Psoas muscle (tissue), 7 donors: ENCODE measurements at regions not wholly inside any gene's neighbourhood (a gene's known extent, or its start where the extent isn't known, plus 50 kb on each side); places are given as distances from the start of the nearest gene placed in this dataset.

ENCODE experiments used
- ATAC-seq, 4 donors: fragments of 200-7000 bp; cut with Tn5 transposase; one replicate each; pipeline ENCODE4 v1.9.1; 2020; ENCODE audit warnings: moderate library complexity in 3 of 4, mild to moderate bottlenecking in 2 of 4
- DNase-seq, 2 donors: peaks; one replicate each; pipeline ENCODE4 v3.0.0-alpha.2; 2020
- H3K27ac ChIP-seq: fragments of 200-600 bp; one replicate; pipeline ENCODE4 v1.8.0; 2022
- H3K27me3 ChIP-seq, 3 donors: fragments of 200-600 bp in 1 of 3; one replicate each; pipeline versions ENCODE4 v1.6.1 to v1.8.0; 2013 to 2022; ENCODE audit warnings: low read length in 2 of 3, mild to moderate bottlenecking in 2 of 3, moderate library complexity in 1 of 3; ENCODE audit not compliant: insufficient read depth in 3 of 3
- H3K36me3 ChIP-seq, 2 donors: fragments of 200-600 bp in 1 of 2; one replicate each; pipeline versions ENCODE4 v1.6.1 to v1.8.0; 2013 to 2022; ENCODE audit warnings: low read depth in 1 of 2, mild to moderate bottlenecking in 1 of 2, moderate library complexity in 1 of 2; ENCODE audit not compliant: insufficient read depth in 1 of 2
- H3K4me1 ChIP-seq: fragments of 200-600 bp; one replicate; pipeline ENCODE4 v1.8.0; 2022
- H3K4me3 ChIP-seq: fragments of 200-600 bp; one replicate; pipeline ENCODE4 v1.8.0; 2022; ENCODE audit warnings: mild to moderate bottlenecking
- H3K9me3 ChIP-seq: fragments of 200-600 bp; one replicate; pipeline ENCODE4 v1.8.0; 2022
- WGBS, 3 donors: extraction: QIAGEN DNeasy Blood & Tissue Kit; methylation state at CpG; one replicate each; pipeline versions ENCODE4 v1.1.6 to v1.1.7; 2013; 5-methylcytosine and 5-hydroxymethylcytosine counted together
- intact Hi-C, 2 donors: fragments of 100-400 bp; cut with DNase I; formaldehyde crosslinking; loops; one replicate each; pipeline versions ENCODE4 v1.11.0 to v1.14.2; 2022
- TF ChIP-seq, protein P1 (sequence below): fragments of 200-600 bp; IDR thresholded peaks from one replicate; pipeline ENCODE4 v1.8.0; 2022; ENCODE audit warnings: antibody characterized with exemption
- donor health status: healthy with polysubstance abuse.
- donor health status: DM: no; HTN: no; CAD: no; lungs with moderate emphysema.
- donor health status: Bipolar disorder and iron deficiency.
- donor health status: healthy.
- donor health status: DM: yes; HTN: yes; CAD: no.
- donor health status: DM: no; HTN: no; CAD: no.
- donor health status: DM: yes; HTN: yes; CAD: no.

DNA sequence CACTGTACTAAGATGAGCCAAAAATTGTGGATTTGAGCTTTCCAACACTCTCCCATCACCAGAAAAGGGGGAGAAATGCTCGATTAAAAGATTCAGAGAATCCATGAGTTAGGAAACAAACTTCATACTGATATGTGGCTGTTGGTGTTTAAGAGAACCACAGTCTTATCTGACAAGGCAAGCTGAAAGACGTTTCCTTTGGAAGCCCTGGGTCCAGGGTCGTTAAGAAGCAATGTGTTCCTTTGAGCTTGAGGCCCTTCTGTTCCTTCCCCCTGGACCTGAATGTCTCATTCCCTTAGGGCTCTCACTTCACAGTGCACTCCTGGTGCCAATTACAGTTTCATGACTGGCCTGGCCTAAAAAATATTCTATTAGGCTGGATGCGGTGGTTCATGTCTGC, 524.8 kb upstream of the PPP2R3A start:
- no peaks in the 10 kb centered on the region for H3K27me3 ChIP-seq
- no peak overlapping the region for H3K27ac ChIP-seq
- ATAC-seq (no peak), DNase-seq (no peak)
- no peaks in the 10 kb centered on the region for H3K4me1 ChIP-seq
- intact Hi-C loops, result no loop called here
- TF ChIP-seq, protein P1, sequence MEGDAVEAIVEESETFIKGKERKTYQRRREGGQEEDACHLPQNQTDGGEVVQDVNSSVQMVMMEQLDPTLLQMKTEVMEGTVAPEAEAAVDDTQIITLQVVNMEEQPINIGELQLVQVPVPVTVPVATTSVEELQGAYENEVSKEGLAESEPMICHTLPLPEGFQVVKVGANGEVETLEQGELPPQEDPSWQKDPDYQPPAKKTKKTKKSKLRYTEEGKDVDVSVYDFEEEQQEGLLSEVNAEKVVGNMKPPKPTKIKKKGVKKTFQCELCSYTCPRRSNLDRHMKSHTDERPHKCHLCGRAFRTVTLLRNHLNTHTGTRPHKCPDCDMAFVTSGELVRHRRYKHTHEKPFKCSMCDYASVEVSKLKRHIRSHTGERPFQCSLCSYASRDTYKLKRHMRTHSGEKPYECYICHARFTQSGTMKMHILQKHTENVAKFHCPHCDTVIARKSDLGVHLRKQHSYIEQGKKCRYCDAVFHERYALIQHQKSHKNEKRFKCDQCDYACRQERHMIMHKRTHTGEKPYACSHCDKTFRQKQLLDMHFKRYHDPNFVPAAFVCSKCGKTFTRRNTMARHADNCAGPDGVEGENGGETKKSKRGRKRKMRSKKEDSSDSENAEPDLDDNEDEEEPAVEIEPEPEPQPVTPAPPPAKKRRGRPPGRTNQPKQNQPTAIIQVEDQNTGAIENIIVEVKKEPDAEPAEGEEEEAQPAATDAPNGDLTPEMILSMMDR, result no peak
- H3K36me3 ChIP-seq, result no peaks in the 10 kb centered on the region
- 39 to 51% (median 44%) methylated on average over 4 of the region's 4 CpGs for WGBS, 3 donors
- no peak overlapping the region for H3K4me3 ChIP-seq
- no peaks in the 10 kb centered on the region for H3K9me3 ChIP-seq

DNA sequence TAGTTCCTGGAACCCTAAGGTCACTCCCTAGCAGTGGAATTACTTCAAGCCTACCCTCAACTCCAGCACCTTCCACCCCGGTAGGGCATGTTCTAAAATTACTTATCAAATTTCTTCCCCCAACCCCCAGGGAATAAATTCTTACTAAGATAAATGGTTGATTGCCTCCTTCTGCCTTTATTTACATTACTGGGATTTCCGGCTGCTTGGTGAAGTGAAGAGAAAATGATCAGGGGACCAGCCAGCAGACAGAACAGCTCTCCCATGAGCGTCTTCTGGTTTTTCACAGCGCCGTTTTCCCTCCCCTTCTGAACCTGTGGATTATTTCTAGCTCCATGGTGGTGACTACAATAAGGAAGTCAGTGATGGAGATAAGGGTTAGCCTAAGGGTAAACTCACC, 521.5 kb upstream of the PPP2R3A start:
- Histone ChIP-seq H3K27ac (no peak overlapping the region), H3K4me3 (no peak overlapping the region), H3K36me3 (no peaks in the 10 kb centered on the region), H3K9me3 (no peaks in the 10 kb centered on the region), H3K27me3 (no peaks in the 10 kb centered on the region), H3K4me1 (no peaks in the 10 kb centered on the region)
- intact Hi-C loops, result no loop called here
- DNase-seq (no peak), ATAC-seq (no peak)
- TF ChIP-seq, protein P1, result no peak
- WGBS, 3 donors, result 75 to 80% (median 77%) methylated on average over 5 of the region's 5 CpGs

DNA sequence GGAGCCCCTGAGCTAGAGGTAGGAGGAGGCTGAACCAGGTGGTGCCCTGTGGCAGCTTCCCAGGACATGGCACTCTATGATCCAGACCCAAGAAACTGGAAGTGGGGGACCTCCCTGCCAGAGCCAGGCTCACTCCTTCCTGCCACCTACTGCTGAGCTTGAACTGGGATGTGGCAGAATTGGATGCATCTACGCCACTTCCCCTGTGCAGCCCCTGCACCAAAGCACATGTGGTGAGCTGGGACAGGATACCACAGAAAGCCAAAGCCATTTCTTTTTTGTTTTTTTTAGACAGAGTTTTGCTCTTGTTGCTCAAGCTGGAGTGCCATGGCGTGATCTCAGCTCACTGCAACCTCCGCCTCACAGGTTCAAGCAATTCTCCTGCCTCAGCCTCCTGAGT, 518.0 kb upstream of the PPP2R3A start:
- Histone ChIP-seq H3K9me3 (no peaks in the 10 kb centered on the region), H3K27me3 (no peaks in the 10 kb centered on the region), H3K4me1 (no peaks in the 10 kb centered on the region), H3K36me3 (no peaks in the 10 kb centered on the region), H3K4me3 (no peak overlapping the region), H3K27ac (no peak overlapping the region)
- intact Hi-C loops, result no loop called here
- ATAC-seq (no peak), DNase-seq (no peak)
- TF ChIP-seq, protein P1, result no peak
- 96 to 100% (median 97%) methylated on average over 3 of the region's 3 CpGs for WGBS, 3 donors

DNA sequence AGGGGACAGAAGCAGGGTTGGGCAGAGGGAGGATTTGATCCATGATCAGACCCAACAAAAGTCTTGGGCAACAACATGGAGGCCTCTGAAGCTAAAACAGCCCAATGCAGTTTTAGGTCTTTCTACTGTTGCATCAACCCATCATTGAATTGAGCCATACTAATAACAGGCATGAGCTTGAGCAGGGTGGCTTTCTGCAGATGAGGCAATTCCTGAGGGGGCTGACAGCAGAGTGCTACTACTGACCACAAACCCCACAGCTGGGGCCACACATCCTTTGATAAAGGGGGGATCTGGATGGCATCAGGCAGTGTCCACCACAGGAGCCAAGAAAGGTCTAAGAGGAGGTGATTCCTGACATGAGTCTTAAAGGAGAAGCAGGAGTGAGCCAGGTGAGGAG, 517.0 kb upstream of the PPP2R3A start:
- intact Hi-C loops, result no loop called here
- Histone ChIP-seq H3K27me3 (no peaks in the 10 kb centered on the region), H3K9me3 (no peaks in the 10 kb centered on the region), H3K4me1 (no peaks in the 10 kb centered on the region), H3K4me3 (no peak overlapping the region), H3K27ac (no peak overlapping the region), H3K36me3 (no peaks in the 10 kb centered on the region)
- TF ChIP-seq, protein P1, result no peak
- DNase-seq (no peak), ATAC-seq (no peak)

DNA sequence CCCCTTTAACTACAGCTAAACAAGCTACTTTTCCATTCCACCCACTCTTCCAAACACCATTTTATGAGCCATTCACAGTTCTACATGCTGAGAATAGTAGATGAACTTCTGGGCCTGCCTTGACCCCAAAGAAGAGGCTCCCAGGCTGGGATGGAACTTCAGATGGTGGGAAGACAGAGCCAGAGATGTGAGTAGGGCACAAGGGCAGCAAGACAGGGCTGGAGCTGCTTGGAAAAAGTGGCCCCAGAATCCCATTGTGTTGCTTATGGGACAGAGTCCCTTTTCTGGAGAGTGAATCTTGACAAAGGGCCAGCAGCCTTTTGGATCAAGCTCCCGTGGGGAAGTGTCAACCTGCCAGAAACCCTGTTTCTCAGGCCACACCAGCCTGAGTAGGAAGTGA, 516.5 kb upstream of the PPP2R3A start:
- WGBS, 3 donors, result 5 to 18% (median 10%) methylated on average over 1 of the region's 1 CpG
- Histone ChIP-seq H3K27ac (no peak overlapping the region), H3K4me1 (no peaks in the 10 kb centered on the region), H3K9me3 (no peaks in the 10 kb centered on the region), H3K27me3 (no peaks in the 10 kb centered on the region), H3K4me3 (no peak overlapping the region), H3K36me3 (no peaks in the 10 kb centered on the region)
- DNase-seq (no peak), ATAC-seq (no peak)
- intact Hi-C loops, result no loop called here
- TF ChIP-seq, protein P1, result no peak
